22Rv1 (cell line): ENCODE measurements at regions not wholly inside any gene's neighbourhood (a gene's known extent, or its start where the extent isn't known, plus 50 kb on each side); places are given as distances from the start of the nearest gene placed in this dataset.

Experiments used
- H3K27ac ChIP-seq: fragments of 450-650 bp; 2 replicates; pipeline ENCODE4 v1.5.1; 2017
- CTCF ChIP-seq: fragments of 450-650 bp; IDR thresholded peaks from 2 replicates; pipeline ENCODE4 v1.5.1; 2017; ENCODE audit warnings: mild to moderate bottlenecking
- ZFX ChIP-seq: fragments of 450-650 bp; IDR thresholded peaks from 2 replicates; pipeline ENCODE4 v1.6.1; 2017; ENCODE audit warnings: antibody characterized with exemption, borderline replicate concordance

GRCh38 chr6:159098636-159099106, 53.9 kb upstream of the TAGAP start:
- TF ChIP-seq ZFX (no peak), CTCF (no peak)
- no peak overlapping the region for H3K27ac ChIP-seq

GRCh38 chr6:159097256-159097655, 52.5 kb upstream of the TAGAP start:
- TF ChIP-seq CTCF (no peak), ZFX (no peak)
- no peak overlapping the region for H3K27ac ChIP-seq

- H3K27ac ChIP-seq: no peak overlapping the region
- no peak for TF ChIP-seq ZFX
- no peak for TF ChIP-seq CTCF
These were observed 50.8 kb upstream of the TAGAP start for GRCh38 chr6:159095616-159096015.

GRCh38 chr6:159094444-159095252, 49.9 kb upstream of the TAGAP start:
- TF ChIP-seq CTCF (no peak), ZFX (no peak)
- H3K27ac ChIP-seq: no peak overlapping the region
